GM23338 (cell line): ENCODE measurements at regions not wholly inside any gene's neighbourhood (a gene's known extent, or its start where the extent isn't known, plus 50 kb on each side); places are given as distances from the start of the nearest gene placed in this dataset.

Experiments used
- ATAC-seq: fragments of 200-7000 bp; cut with Tn5 transposase; 3 replicates; pipeline ENCODE4 v1.9.1; 2020
- DNase-seq: peaks from one replicate; pipeline ENCODE4 v3.0.0-alpha.2; 2015; ENCODE audit warnings: low spot score
- H2AFZ ChIP-seq: fragments of 200-600 bp; sonication (generic); 2 replicates; pipeline ENCODE4 v1.8.0; 2016; ENCODE audit warnings: antibody characterized with exemption, mild to moderate bottlenecking, moderate library complexity
- H3F3A ChIP-seq: fragments of 200-600 bp; sonication (generic); replicated peaks from 2 replicates; pipeline ENCODE4 v1.8.0; 2017; ENCODE audit warnings: antibody characterized with exemption, mixed run types, low read depth
- H3K27ac ChIP-seq: fragments of 200-600 bp; sonication (generic); 2 replicates; pipeline ENCODE4 v1.6.1; 2016; ENCODE audit warnings: low read depth
- H3K27me3 ChIP-seq: fragments of 200-600 bp; sonication (generic); 2 replicates; pipeline ENCODE4 v1.8.0; 2016; ENCODE audit warnings: mild to moderate bottlenecking, mixed run types, moderate library complexity; ENCODE audit not compliant: insufficient read depth
- H3K36me3 ChIP-seq: fragments of 200-600 bp; sonication (generic); 2 replicates; pipeline ENCODE4 v1.8.0; 2016; ENCODE audit warnings: mild to moderate bottlenecking; ENCODE audit not compliant: insufficient read depth
- H3K4me1 ChIP-seq: fragments of 200-600 bp; sonication (generic); 2 replicates; pipeline ENCODE4 v1.8.0; 2016; ENCODE audit warnings: mild to moderate bottlenecking, moderate library complexity; ENCODE audit not compliant: insufficient read depth
- H3K4me2 ChIP-seq: fragments of 200-600 bp; sonication (generic); 2 replicates; pipeline ENCODE4 v1.7.1; 2017; ENCODE audit warnings: mixed run types
- H3K4me3 ChIP-seq: fragments of 200-600 bp; sonication (generic); 2 replicates; pipeline ENCODE4 v1.6.1; 2016; ENCODE audit warnings: mixed run types
- H3K79me2 ChIP-seq: fragments of 200-600 bp; sonication (generic); replicated peaks from 2 replicates; pipeline ENCODE4 v1.8.0; 2017; ENCODE audit warnings: mild to moderate bottlenecking; ENCODE audit not compliant: insufficient read depth
- H3K9me2 ChIP-seq: fragments of 200-600 bp; sonication (generic); 2 replicates; pipeline ENCODE4 v1.8.0; 2017; ENCODE audit not compliant: insufficient read depth
- H4K20me1 ChIP-seq: fragments of 200-600 bp; sonication (generic); replicated peaks from 2 replicates; pipeline ENCODE4 v1.8.0; 2017; ENCODE audit warnings: mild to moderate bottlenecking; ENCODE audit not compliant: insufficient read depth
- H3K27ac Mint-ChIP-seq: 2 replicates; pipeline ENCODE4 v1.8.0; 2020; ENCODE audit warnings: inconsistent platforms, mild to moderate bottlenecking, moderate library complexity, mixed read lengths
- H3K27me3 Mint-ChIP-seq: 3 replicates; pipeline ENCODE4 v1.8.0; 2022; ENCODE audit warnings: low read depth, mild to moderate bottlenecking, moderate library complexity, mixed read lengths, inconsistent platforms; ENCODE audit not compliant: insufficient read depth, poor library complexity
- H3K36me3 Mint-ChIP-seq: 3 replicates; pipeline ENCODE4 v1.8.0; 2021; ENCODE audit warnings: low read depth, mild to moderate bottlenecking, inconsistent platforms, moderate library complexity, mixed read lengths
- H3K4me1 Mint-ChIP-seq: 3 replicates; pipeline ENCODE4 v1.8.0; 2020; ENCODE audit warnings: mild to moderate bottlenecking, inconsistent platforms, mixed read lengths
- H3K4me3 Mint-ChIP-seq: 3 replicates; pipeline ENCODE4 v1.8.0; 2021; ENCODE audit warnings: moderate library complexity, mild to moderate bottlenecking, inconsistent platforms, mixed read lengths
- H3K9me3 Mint-ChIP-seq: 3 replicates; pipeline ENCODE4 v1.8.0; 2020; ENCODE audit warnings: moderate library complexity, mild to moderate bottlenecking, inconsistent platforms, mixed read lengths
- EZH2 ChIP-seq: fragments of 200-600 bp; sonication (generic); IDR thresholded peaks from one replicate; pipeline ENCODE4 v1.8.0; 2017; ENCODE audit warnings: antibody characterized with exemption, mild to moderate bottlenecking, low read depth; ENCODE audit not compliant: unreplicated experiment
- EZH2phosphoT487 ChIP-seq: fragments of 200-600 bp; sonication (generic); IDR thresholded peaks from one replicate; pipeline ENCODE4 v1.8.1; 2018; ENCODE audit warnings: antibody characterized with exemption; ENCODE audit not compliant: unreplicated experiment
- STAT1 ChIP-seq: IDR thresholded peaks from one replicate; pipeline ENCODE4 v1.6.1; 2016; ENCODE audit warnings: antibody characterized with exemption; ENCODE audit not compliant: unreplicated experiment
- TF ChIP-seq, protein P1 (sequence below): fragments of 250-450 bp; sonication (Bioruptor Pico); IDR thresholded peaks from 2 replicates; pipeline ENCODE4 v1.5.0; 2020; ENCODE audit warnings: mild to moderate bottlenecking, moderate library complexity
- TF ChIP-seq, protein P2 (sequence below), 2 experiments: fragments of 200-600 bp in 1 of 2; sonication (generic) in 1 of 2; conservative IDR thresholded peaks; 2 replicates each; pipeline versions ENCODE4 v1.5.1 to v1.6.1; 2016 to 2017; ENCODE audit warnings: antibody characterized with exemption in 2 of 2, low read depth in 2 of 2, mild to moderate bottlenecking in 2 of 2, moderate library complexity in 1 of 2

DNA sequence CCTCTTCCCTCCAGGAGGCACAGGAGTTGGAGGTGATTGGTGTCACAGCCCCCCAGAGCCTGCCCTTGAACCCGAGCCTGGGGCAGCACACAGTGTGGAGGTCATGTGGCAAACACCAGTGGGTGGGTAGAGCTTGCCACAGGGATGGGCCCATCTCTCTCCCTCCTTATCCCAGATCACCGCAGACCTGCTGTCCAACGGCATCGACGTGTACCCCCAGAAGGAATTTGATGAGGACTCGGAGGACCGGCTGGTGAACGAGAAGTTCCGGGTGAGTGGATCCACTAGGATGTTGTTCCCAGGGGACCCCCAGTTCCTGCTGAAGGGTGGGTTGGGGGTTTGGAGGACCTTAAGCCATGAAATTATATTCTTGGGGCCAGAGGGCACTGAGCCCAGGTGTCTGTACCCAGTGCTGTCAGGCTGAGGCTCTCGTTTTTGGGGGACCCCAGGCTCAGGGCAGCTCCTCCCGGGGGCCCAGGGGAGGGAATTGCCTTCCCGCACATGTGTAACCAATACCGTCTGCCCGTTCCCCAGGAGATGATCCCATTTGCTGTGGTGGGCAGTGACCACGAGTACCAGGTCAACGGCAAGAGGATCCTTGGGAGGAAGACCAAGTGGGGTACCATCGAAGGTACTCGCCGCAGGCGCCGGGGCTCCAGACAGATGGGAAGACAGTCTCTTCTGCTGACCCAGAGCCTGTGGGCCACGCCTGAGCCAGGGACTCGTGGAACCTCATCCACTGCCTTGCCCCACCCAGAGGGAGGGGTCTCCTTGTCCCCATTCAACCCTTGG, 351.9 kb downstream of the SEC14L1 start:
- no peak overlapping the region for H3K4me3 ChIP-seq
- Mint-ChIP-seq H3K4me1 (peaks cover 2% of the 10 kb centered on the region; the same call in 1 of the 3 replicates), H3K36me3 (peaks cover 50% of the 10 kb centered on the region), H3K27ac (no peak overlapping the region), H3K4me3 (no peak overlapping the region), H3K9me3 (no peaks in the 10 kb centered on the region), H3K27me3 (peaks cover 3% of the 10 kb centered on the region)
- no peak overlapping the region for H3K27ac ChIP-seq
- H3F3A ChIP-seq, result peaks cover 10% of the 10 kb centered on the region
- H3K4me2 ChIP-seq, result no peak overlapping the region
- ATAC-seq (no peak), DNase-seq (no peak)
- TF ChIP-seq, protein P1, sequence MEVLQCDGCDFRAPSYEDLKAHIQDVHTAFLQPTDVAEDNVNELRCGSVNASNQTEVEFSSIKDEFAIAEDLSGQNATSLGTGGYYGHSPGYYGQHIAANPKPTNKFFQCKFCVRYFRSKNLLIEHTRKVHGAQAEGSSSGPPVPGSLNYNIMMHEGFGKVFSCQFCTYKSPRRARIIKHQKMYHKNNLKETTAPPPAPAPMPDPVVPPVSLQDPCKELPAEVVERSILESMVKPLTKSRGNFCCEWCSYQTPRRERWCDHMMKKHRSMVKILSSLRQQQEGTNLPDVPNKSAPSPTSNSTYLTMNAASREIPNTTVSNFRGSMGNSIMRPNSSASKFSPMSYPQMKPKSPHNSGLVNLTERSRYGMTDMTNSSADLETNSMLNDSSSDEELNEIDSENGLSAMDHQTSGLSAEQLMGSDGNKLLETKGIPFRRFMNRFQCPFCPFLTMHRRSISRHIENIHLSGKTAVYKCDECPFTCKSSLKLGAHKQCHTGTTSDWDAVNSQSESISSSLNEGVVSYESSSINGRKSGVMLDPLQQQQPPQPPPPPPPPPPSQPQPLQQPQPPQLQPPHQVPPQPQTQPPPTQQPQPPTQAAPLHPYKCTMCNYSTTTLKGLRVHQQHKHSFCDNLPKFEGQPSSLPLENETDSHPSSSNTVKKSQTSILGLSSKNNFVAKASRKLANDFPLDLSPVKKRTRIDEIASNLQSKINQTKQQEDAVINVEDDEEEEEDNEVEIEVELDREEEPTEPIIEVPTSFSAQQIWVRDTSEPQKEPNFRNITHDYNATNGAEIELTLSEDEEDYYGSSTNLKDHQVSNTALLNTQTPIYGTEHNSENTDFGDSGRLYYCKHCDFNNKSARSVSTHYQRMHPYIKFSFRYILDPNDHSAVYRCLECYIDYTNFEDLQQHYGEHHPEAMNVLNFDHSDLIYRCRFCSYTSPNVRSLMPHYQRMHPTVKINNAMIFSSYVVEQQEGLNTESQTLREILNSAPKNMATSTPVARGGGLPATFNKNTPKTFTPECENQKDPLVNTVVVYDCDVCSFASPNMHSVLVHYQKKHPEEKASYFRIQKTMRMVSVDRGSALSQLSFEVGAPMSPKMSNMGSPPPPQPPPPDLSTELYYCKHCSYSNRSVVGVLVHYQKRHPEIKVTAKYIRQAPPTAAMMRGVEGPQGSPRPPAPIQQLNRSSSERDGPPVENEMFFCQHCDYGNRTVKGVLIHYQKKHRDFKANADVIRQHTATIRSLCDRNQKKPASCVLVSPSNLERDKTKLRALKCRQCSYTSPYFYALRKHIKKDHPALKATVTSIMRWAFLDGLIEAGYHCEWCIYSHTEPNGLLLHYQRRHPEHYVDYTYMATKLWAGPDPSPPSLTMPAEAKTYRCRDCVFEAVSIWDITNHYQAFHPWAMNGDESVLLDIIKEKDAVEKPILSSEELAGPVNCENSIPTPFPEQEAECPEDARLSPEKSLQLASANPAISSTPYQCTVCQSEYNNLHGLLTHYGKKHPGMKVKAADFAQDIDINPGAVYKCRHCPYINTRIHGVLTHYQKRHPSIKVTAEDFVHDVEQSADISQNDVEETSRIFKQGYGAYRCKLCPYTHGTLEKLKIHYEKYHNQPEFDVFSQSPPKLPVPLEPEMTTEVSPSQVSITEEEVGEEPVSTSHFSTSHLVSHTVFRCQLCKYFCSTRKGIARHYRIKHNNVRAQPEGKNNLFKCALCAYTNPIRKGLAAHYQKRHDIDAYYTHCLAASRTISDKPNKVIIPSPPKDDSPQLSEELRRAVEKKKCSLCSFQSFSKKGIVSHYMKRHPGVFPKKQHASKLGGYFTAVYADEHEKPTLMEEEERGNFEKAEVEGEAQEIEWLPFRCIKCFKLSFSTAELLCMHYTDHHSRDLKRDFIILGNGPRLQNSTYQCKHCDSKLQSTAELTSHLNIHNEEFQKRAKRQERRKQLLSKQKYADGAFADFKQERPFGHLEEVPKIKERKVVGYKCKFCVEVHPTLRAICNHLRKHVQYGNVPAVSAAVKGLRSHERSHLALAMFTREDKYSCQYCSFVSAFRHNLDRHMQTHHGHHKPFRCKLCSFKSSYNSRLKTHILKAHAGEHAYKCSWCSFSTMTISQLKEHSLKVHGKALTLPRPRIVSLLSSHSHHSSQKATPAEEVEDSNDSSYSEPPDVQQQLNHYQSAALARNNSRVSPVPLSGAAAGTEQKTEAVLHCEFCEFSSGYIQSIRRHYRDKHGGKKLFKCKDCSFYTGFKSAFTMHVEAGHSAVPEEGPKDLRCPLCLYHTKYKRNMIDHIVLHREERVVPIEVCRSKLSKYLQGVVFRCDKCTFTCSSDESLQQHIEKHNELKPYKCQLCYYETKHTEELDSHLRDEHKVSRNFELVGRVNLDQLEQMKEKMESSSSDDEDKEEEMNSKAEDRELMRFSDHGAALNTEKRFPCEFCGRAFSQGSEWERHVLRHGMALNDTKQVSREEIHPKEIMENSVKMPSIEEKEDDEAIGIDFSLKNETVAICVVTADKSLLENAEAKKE (CRISPR knock-in tag), result no peak
- TF ChIP-seq EZH2phosphoT487, result no peak
- TF ChIP-seq EZH2, result no peak
- TF ChIP-seq, protein P2, sequence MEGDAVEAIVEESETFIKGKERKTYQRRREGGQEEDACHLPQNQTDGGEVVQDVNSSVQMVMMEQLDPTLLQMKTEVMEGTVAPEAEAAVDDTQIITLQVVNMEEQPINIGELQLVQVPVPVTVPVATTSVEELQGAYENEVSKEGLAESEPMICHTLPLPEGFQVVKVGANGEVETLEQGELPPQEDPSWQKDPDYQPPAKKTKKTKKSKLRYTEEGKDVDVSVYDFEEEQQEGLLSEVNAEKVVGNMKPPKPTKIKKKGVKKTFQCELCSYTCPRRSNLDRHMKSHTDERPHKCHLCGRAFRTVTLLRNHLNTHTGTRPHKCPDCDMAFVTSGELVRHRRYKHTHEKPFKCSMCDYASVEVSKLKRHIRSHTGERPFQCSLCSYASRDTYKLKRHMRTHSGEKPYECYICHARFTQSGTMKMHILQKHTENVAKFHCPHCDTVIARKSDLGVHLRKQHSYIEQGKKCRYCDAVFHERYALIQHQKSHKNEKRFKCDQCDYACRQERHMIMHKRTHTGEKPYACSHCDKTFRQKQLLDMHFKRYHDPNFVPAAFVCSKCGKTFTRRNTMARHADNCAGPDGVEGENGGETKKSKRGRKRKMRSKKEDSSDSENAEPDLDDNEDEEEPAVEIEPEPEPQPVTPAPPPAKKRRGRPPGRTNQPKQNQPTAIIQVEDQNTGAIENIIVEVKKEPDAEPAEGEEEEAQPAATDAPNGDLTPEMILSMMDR (conservative IDR thresholded peaks at IDR 0.05; ENCODE audit: low read depth in 2 of 2), result no peak
- no peak for TF ChIP-seq STAT1
- H3K79me2 ChIP-seq, result no peaks in the 10 kb centered on the region
- no peaks in the 10 kb centered on the region for H3K4me1 ChIP-seq
- no peaks in the 10 kb centered on the region for H3K36me3 ChIP-seq
- no peaks in the 10 kb centered on the region for H3K9me2 ChIP-seq
- no peaks in the 10 kb centered on the region for H4K20me1 ChIP-seq
- no peaks in the 10 kb centered on the region for H3K27me3 ChIP-seq
- no peak overlapping the region for H2AFZ ChIP-seq
